ENCODE measurements at regions not wholly inside any gene's neighbourhood (a gene's known extent, or its start where the extent isn't known, plus 50 kb on each side); places are given as distances from the start of the nearest gene placed in this dataset.
A peak's percentile ranks its signal among the peaks of the same experiment; 100 is the strongest.

DNA sequence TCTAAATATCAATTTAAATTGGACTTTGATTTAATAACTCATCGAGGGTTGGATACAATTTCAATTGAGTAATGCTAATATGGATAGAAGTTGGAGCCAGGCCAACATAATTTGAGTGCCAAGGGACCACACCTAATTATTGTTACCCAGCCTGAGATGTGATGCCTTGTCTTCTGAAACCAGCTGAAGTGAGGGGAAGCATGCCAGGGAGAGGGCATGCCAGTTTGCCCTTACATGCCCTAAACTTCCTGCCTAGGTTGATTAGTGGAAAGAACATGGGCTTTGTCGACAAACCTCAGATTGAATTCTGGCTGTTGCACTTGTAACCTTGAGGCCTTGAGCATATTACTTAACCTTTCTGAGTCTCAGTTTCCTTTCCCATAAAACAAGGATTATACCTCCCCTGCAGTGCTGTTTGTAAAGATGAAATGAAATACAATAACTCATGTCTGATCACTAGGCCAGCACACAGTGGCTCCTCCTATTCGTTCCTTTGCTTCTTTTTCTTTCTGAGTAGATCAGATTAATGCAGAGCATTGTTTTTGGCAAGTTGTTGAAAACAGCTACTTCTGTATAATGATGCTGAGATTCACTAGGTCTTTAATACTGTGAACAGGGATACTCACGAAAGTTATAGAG lies 412.8 kb downstream of the TLE4 start:
- no peak overlapping the region for H2BK5ac ChIP-seq (ENCODE audit: low read length)
- no peak overlapping the region for H2AK5ac ChIP-seq (ENCODE audit: low read depth, low read length)
- H4K8ac ChIP-seq (ENCODE audit: low read depth, low read length) = no peak overlapping the region
- H2BK120ac ChIP-seq (ENCODE audit: low read depth, low read length) = no peak overlapping the region
- no peak overlapping the region for H3K14ac ChIP-seq (ENCODE audit: low read length)
- no peaks in the 10 kb centered on the region for H3K79me1 ChIP-seq (ENCODE audit: low read depth, low read length)
- H2AFZ ChIP-seq (ENCODE audit: low read length) = no peak overlapping the region
- no peak for DNase-seq (ENCODE audit: low spot score)
- H3K27me3 ChIP-seq (ENCODE audit: control insufficient read depth in 3 of 3, insufficient read depth in 3 of 3, low read depth in 1 of 3, low read length in 3 of 3) = no peaks in the 10 kb centered on the region
- no peak overlapping the region for H3K9ac ChIP-seq (ENCODE audit: low read depth, low read length, poor library complexity)
- H3K27ac ChIP-seq (replicated peaks; ENCODE audit: low read length) = no peak overlapping the region
- H3K18ac ChIP-seq (ENCODE audit: low read length) = no peak overlapping the region
- H3K4ac ChIP-seq (ENCODE audit: low read length) = no peak overlapping the region
- no peak overlapping the region for H3K23ac ChIP-seq (ENCODE audit: low read depth, low read length, poor library complexity)
- no peaks in the 10 kb centered on the region for H3K36me3 ChIP-seq (replicated peaks in 1 of 2; ENCODE audit: control insufficient read depth in 2 of 2, insufficient read depth in 2 of 2, low read length in 2 of 2)
- H4K91ac ChIP-seq (ENCODE audit: low read depth, low read length, poor library complexity) = no peak overlapping the region
- H3K9me3 ChIP-seq (replicated peaks in 1 of 2; ENCODE audit: control insufficient read depth in 2 of 2, insufficient read depth in 1 of 2, low read depth in 1 of 2, low read length in 2 of 2) = no peaks in the 10 kb centered on the region
- peaks cover 6 to 8% of the 10 kb centered on the region in 2 donors for H3K4me1 ChIP-seq (ENCODE audit: control insufficient read depth in 2 of 2, insufficient read depth in 1 of 2, low read depth in 1 of 2, low read length in 2 of 2)
- H2BK12ac ChIP-seq (ENCODE audit: low read length) = no peak overlapping the region
- no CpG with 5 or more reads among the region's 4 CpGs for WGBS, 2 donors (ENCODE audit: extremely low coverage in 2 of 2, insufficient read length in 2 of 2, insufficient replicate concordance in 1 of 2)
- no peak overlapping the region for H3K4me3 ChIP-seq (ENCODE audit: low read length in 2 of 2)
- H2BK15ac ChIP-seq (ENCODE audit: low read length) = no peak overlapping the region
- no peak overlapping the region for H3K4me2 ChIP-seq (ENCODE audit: insufficient read depth, low read length, poor library complexity, severe bottlenecking)

DNA sequence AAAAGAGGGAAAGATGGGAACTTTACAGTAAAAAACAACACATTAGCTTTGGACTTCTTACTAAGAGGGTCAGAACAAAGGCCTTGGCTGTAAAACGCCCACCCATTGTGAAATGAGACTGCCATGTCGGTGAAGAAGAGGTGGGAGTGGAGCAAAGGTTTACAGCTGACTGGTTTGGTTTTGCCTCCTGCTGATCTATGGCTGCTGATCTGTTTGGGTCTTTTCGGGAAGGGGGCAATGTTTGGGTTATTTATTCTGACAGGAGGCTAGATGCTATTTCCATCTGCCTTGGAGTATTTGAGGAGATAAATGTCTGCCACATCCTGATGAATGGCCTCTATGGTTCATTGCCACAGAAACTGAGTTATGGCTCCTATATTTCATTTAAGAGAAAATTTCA lies 408.7 kb downstream of the TLE4 start:
- Histone ChIP-seq H2AFZ (ENCODE audit: low read length) (peak overlapping the region; percentile 66), H2BK120ac (ENCODE audit: low read depth, low read length) (no peak overlapping the region), H3K23ac (ENCODE audit: low read depth, low read length, poor library complexity) (no peak overlapping the region), H3K27ac (replicated peaks; ENCODE audit: low read length) (no peak overlapping the region), H4K8ac (ENCODE audit: low read depth, low read length) (no peak overlapping the region), H3K79me1 (ENCODE audit: low read depth, low read length) (no peaks in the 10 kb centered on the region), H3K14ac (ENCODE audit: low read length) (no peak overlapping the region), H2BK5ac (ENCODE audit: low read length) (no peak overlapping the region), H2AK5ac (ENCODE audit: low read depth, low read length) (no peak overlapping the region), H2BK12ac (ENCODE audit: low read length) (no peak overlapping the region), H3K36me3 (replicated peaks in 1 of 2; ENCODE audit: control insufficient read depth in 2 of 2, insufficient read depth in 2 of 2, low read length in 2 of 2) (no peaks in the 10 kb centered on the region), H3K27me3 (ENCODE audit: control insufficient read depth in 3 of 3, insufficient read depth in 3 of 3, low read depth in 1 of 3, low read length in 3 of 3) (no peaks in the 10 kb centered on the region), H3K9me3 (replicated peaks in 1 of 2; ENCODE audit: control insufficient read depth in 2 of 2, insufficient read depth in 1 of 2, low read depth in 1 of 2, low read length in 2 of 2) (no peaks in the 10 kb centered on the region), H3K4me3 (ENCODE audit: low read length in 2 of 2) (no peak overlapping the region), H3K9ac (ENCODE audit: low read depth, low read length, poor library complexity) (no peak overlapping the region), H3K4ac (ENCODE audit: low read length) (no peak overlapping the region), H3K18ac (ENCODE audit: low read length) (no peak overlapping the region), H4K91ac (ENCODE audit: low read depth, low read length, poor library complexity) (no peak overlapping the region), H2BK15ac (ENCODE audit: low read length) (no peak overlapping the region), H3K4me1 (ENCODE audit: control insufficient read depth in 2 of 2, insufficient read depth in 1 of 2, low read depth in 1 of 2, low read length in 2 of 2) (peaks cover 20% of the 10 kb centered on the region in 2 donors), H3K4me2 (ENCODE audit: insufficient read depth, low read length, poor library complexity, severe bottlenecking) (no peak overlapping the region)
- no CpG with 5 or more reads among the region's 3 CpGs for WGBS, 2 donors (ENCODE audit: extremely low coverage in 2 of 2, insufficient read length in 2 of 2, insufficient replicate concordance in 1 of 2)
- DNase-seq (ENCODE audit: low spot score) = peak; percentile 21

DNA sequence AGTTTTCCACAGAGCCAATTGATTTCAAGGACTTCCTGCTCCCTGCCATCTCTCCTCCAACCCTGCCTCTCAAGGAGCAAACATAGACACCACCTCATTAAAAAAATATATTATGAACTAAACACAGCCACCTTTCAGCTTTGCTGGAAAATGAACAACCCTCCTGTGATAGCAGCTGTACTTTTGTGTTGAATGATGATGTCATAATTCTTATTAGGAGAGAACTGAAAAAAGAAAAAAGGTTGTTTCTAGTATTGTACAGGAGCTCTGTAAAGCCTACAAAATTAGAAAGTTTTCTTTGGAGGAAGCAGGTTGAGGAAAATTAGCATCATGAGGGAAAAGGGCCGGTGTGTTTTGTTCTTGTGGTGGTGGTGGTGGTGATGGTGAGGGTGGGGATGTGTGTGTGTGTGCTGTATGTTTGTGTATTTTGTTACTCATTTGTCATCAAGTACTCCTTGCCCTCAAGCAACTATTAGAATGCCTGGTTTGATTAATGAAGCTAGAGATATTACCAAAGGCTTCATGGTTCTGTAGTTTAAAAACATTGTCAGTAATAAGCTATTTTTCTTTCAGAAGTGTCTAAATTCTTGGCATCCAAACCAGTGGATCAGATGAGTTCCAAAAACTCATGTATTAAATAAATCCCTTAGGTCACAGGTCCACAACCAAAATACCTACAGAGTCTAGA lies 405.9 kb downstream of the TLE4 start:
- no peaks in the 10 kb centered on the region for H3K9me3 ChIP-seq (replicated peaks in 1 of 2; ENCODE audit: control insufficient read depth in 2 of 2, insufficient read depth in 1 of 2, low read depth in 1 of 2, low read length in 2 of 2)
- no peak overlapping the region for H3K14ac ChIP-seq (ENCODE audit: low read length)
- H3K36me3 ChIP-seq (replicated peaks in 1 of 2; ENCODE audit: control insufficient read depth in 2 of 2, insufficient read depth in 2 of 2, low read length in 2 of 2) = no peaks in the 10 kb centered on the region
- H3K4me3 ChIP-seq (ENCODE audit: low read length in 2 of 2) = no peak overlapping the region
- no peak overlapping the region for H2BK120ac ChIP-seq (ENCODE audit: low read depth, low read length)
- no peak overlapping the region for H3K4ac ChIP-seq (ENCODE audit: low read length)
- no peak overlapping the region for H2BK5ac ChIP-seq (ENCODE audit: low read length)
- no peak overlapping the region for H2BK12ac ChIP-seq (ENCODE audit: low read length)
- WGBS, 2 donors (ENCODE audit: extremely low coverage in 2 of 2, insufficient read length in 2 of 2, insufficient replicate concordance in 1 of 2) = no CpG with 5 or more reads among the region's 1 CpG
- no peak overlapping the region for H3K27ac ChIP-seq (replicated peaks; ENCODE audit: low read length)
- H2BK15ac ChIP-seq (ENCODE audit: low read length) = no peak overlapping the region
- no peak overlapping the region for H4K91ac ChIP-seq (ENCODE audit: low read depth, low read length, poor library complexity)
- H3K23ac ChIP-seq (ENCODE audit: low read depth, low read length, poor library complexity) = no peak overlapping the region
- no peak overlapping the region for H2AFZ ChIP-seq (ENCODE audit: low read length)
- DNase-seq (ENCODE audit: low spot score) = no peak
- H3K4me2 ChIP-seq (ENCODE audit: insufficient read depth, low read length, poor library complexity, severe bottlenecking) = no peak overlapping the region
- H3K9ac ChIP-seq (ENCODE audit: low read depth, low read length, poor library complexity) = no peak overlapping the region
- no peaks in the 10 kb centered on the region for H3K27me3 ChIP-seq (ENCODE audit: control insufficient read depth in 3 of 3, insufficient read depth in 3 of 3, low read depth in 1 of 3, low read length in 3 of 3)
- H4K8ac ChIP-seq (ENCODE audit: low read depth, low read length) = no peak overlapping the region
- no peak overlapping the region for H2AK5ac ChIP-seq (ENCODE audit: low read depth, low read length)
- H3K18ac ChIP-seq (ENCODE audit: low read length) = no peak overlapping the region
- H3K4me1 ChIP-seq (ENCODE audit: control insufficient read depth in 2 of 2, insufficient read depth in 1 of 2, low read depth in 1 of 2, low read length in 2 of 2) = peaks cover 23 to 25% of the 10 kb centered on the region in 2 donors
- H3K79me1 ChIP-seq (ENCODE audit: low read depth, low read length) = no peaks in the 10 kb centered on the region

DNA sequence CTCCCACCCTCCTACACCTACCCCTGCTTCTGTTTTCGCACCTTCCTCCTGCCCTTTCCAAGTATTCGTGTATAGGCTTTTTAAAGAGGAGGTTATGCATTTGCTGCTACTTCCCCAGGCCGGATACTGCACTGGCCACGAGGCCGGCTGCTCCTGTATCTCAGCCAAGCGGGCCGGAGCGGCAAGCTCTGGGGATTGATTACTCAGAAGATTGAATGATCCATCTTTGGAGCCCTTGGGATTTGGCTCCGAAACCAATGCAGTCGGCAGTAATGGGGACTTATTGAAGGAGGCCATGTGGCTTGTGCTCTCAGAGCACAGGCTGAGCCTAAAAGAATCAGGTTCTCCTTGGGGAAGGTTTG lies 405.3 kb downstream of the TLE4 start:
- H2AK5ac ChIP-seq (ENCODE audit: low read depth, low read length) = peak overlapping the region; percentile 64
- H2BK120ac ChIP-seq (ENCODE audit: low read depth, low read length) = no peak overlapping the region
- DNase-seq (ENCODE audit: low spot score) = no peak
- H3K27ac ChIP-seq (replicated peaks; ENCODE audit: low read length) = no peak overlapping the region
- no peak overlapping the region for H3K4me2 ChIP-seq (ENCODE audit: insufficient read depth, low read length, poor library complexity, severe bottlenecking)
- H2BK5ac ChIP-seq (ENCODE audit: low read length) = no peak overlapping the region
- H3K23ac ChIP-seq (ENCODE audit: low read depth, low read length, poor library complexity) = no peak overlapping the region
- H4K91ac ChIP-seq (ENCODE audit: low read depth, low read length, poor library complexity) = no peak overlapping the region
- no peak overlapping the region for H4K8ac ChIP-seq (ENCODE audit: low read depth, low read length)
- peaks cover 23 to 25% of the 10 kb centered on the region in 2 donors for H3K4me1 ChIP-seq (ENCODE audit: control insufficient read depth in 2 of 2, insufficient read depth in 1 of 2, low read depth in 1 of 2, low read length in 2 of 2)
- H3K9ac ChIP-seq (ENCODE audit: low read depth, low read length, poor library complexity) = no peak overlapping the region
- H3K36me3 ChIP-seq (replicated peaks in 1 of 2; ENCODE audit: control insufficient read depth in 2 of 2, insufficient read depth in 2 of 2, low read length in 2 of 2) = no peaks in the 10 kb centered on the region
- no CpG with 5 or more reads among the region's 10 CpGs for WGBS, 2 donors (ENCODE audit: extremely low coverage in 2 of 2, insufficient read length in 2 of 2, insufficient replicate concordance in 1 of 2)
- no peaks in the 10 kb centered on the region for H3K9me3 ChIP-seq (replicated peaks in 1 of 2; ENCODE audit: control insufficient read depth in 2 of 2, insufficient read depth in 1 of 2, low read depth in 1 of 2, low read length in 2 of 2)
- H3K4ac ChIP-seq (ENCODE audit: low read length) = no peak overlapping the region
- peak overlapping the region; percentile 77 for H3K18ac ChIP-seq (ENCODE audit: low read length)
- H3K79me1 ChIP-seq (ENCODE audit: low read depth, low read length) = no peaks in the 10 kb centered on the region
- H3K27me3 ChIP-seq (ENCODE audit: control insufficient read depth in 3 of 3, insufficient read depth in 3 of 3, low read depth in 1 of 3, low read length in 3 of 3) = no peaks in the 10 kb centered on the region
- H2BK12ac ChIP-seq (ENCODE audit: low read length) = no peak overlapping the region
- H3K14ac ChIP-seq (ENCODE audit: low read length) = no peak overlapping the region
- no peak overlapping the region for H2BK15ac ChIP-seq (ENCODE audit: low read length)
- no peak overlapping the region for H2AFZ ChIP-seq (ENCODE audit: low read length)
- no peak overlapping the region for H3K4me3 ChIP-seq (ENCODE audit: low read length in 2 of 2)
